Fibroblast of lung (primary cell): ENCODE measurements at regions not wholly inside any gene's neighbourhood (a gene's known extent, or its start where the extent isn't known, plus 50 kb on each side); places are given as distances from the start of the nearest gene placed in this dataset.

Experiments
- CTCF ChIP-seq, 2 donors: IDR thresholded peaks in 1 of 2; conservative IDR thresholded peaks in 1 of 2; 1 replicate in 1 of 2; 2 replicates in 1 of 2; pipeline ENCODE4 v1.5.1; 2011 to 2012; ENCODE audit warnings: low read length in 2 of 2, control low read depth in 1 of 2, inconsistent platforms in 1 of 2, low read depth in 1 of 2, mild to moderate bottlenecking in 1 of 2
- EZH2 ChIP-seq: IDR thresholded peaks from 2 replicates; pipeline ENCODE4 v1.5.1; 2012; ENCODE audit warnings: low read length, control low read depth, mild to moderate bottlenecking; ENCODE audit errors: missing control alignments

GRCh38 chr2:66960161-66960560, 437.0 kb upstream of the ETAA1 start:
- TF ChIP-seq CTCF (conservative IDR thresholded peaks at IDR 0.05 in 1 of 2, IDR thresholded peaks at IDR 0.05 in 1 of 2; ENCODE audit: low read depth in 1 of 2, low read length in 2 of 2) (no peak), EZH2 (no peak)
